SU-DHL-6 (cell line): ENCODE measurements at regions not wholly inside any gene's neighbourhood (a gene's known extent, or its start where the extent isn't known, plus 50 kb on each side); places are given as distances from the start of the nearest gene placed in this dataset.

Source experiments
- H2AFZ ChIP-seq: fragments of 200-600 bp; sonication (generic); 2 replicates; pipeline ENCODE4 v1.6.1; 2014; ENCODE audit warnings: low read depth, mild to moderate bottlenecking, moderate library complexity, mixed read lengths, antibody characterized with exemption, low read length; ENCODE audit not compliant: severe bottlenecking
- H3F3A ChIP-seq: fragments of 200-600 bp; shearing (Covaris generic); 2 replicates; pipeline ENCODE4 v1.6.0; 2016; ENCODE audit warnings: antibody characterized with exemption, mild to moderate bottlenecking; ENCODE audit not compliant: insufficient read depth
- H3K27ac ChIP-seq: fragments of 200-600 bp; sonication (generic); 2 replicates; pipeline ENCODE4 v1.5.1; 2016; ENCODE audit warnings: low read depth, mild to moderate bottlenecking, low read length, moderate library complexity, mixed read lengths
- H3K27me3 ChIP-seq: fragments of 200-600 bp; sonication (generic), shearing (Covaris generic); 2 replicates; pipeline ENCODE4 v1.6.0; 2014; ENCODE audit warnings: mild to moderate bottlenecking, low read length
- H3K36me3 ChIP-seq: fragments of 200-600 bp; sonication (generic); 2 replicates; pipeline ENCODE4 v1.6.1; 2014; ENCODE audit warnings: mild to moderate bottlenecking, low read length, mixed read lengths
- H3K4me2 ChIP-seq: fragments of 300-600, 200-600 bp; shearing (Covaris generic), sonication (generic); 2 replicates; pipeline ENCODE4 v1.6.0; 2014; ENCODE audit warnings: low read length, low read depth, mild to moderate bottlenecking; ENCODE audit not compliant: poor library complexity, severe bottlenecking
- H3K4me3 ChIP-seq: fragments of 200-600 bp; sonication (generic); 2 replicates; pipeline ENCODE4 v1.5.1; 2014; ENCODE audit warnings: antibody characterized with exemption, low read length, mild to moderate bottlenecking, mixed read lengths; ENCODE audit not compliant: insufficient read depth, poor library complexity, severe bottlenecking
- H3K79me2 ChIP-seq: fragments of 200-600 bp; sonication (generic); 2 replicates; pipeline ENCODE4 v1.6.1; 2014; ENCODE audit warnings: mild to moderate bottlenecking, low read length, moderate library complexity; ENCODE audit not compliant: insufficient read depth
- H3K9ac ChIP-seq: fragments of 200-600 bp; sonication (generic); 2 replicates; pipeline ENCODE4 v1.7.0; 2014; ENCODE audit warnings: mild to moderate bottlenecking, low read length
- H3K9me2 ChIP-seq: fragments of 200-600 bp; sonication (generic); replicated peaks from 2 replicates; pipeline ENCODE4 v1.6.1; 2014; ENCODE audit warnings: low read length; ENCODE audit not compliant: insufficient read depth
- H3K9me3 ChIP-seq: fragments of 200-600 bp; sonication (generic); 2 replicates; pipeline ENCODE4 v1.6.1; 2014; ENCODE audit warnings: low read length, mixed read lengths; ENCODE audit not compliant: insufficient read depth
- H4K20me1 ChIP-seq: fragments of 200-600 bp; sonication (generic); 2 replicates; pipeline ENCODE4 v1.6.1; 2014; ENCODE audit warnings: low read depth, mild to moderate bottlenecking, antibody characterized with exemption, low read length, moderate library complexity, mixed read lengths
- EZH2phosphoT487 ChIP-seq: fragments of 200-600 bp; sonication (generic), shearing (Covaris generic); conservative IDR thresholded peaks from 2 replicates; pipeline ENCODE4 v1.6.1; 2018; ENCODE audit warnings: mild to moderate bottlenecking, antibody characterized with exemption, low read length, moderate library complexity, mixed read lengths
- TF ChIP-seq, protein P1 (sequence below): fragments of 200-600 bp; sonication (generic); IDR thresholded peaks from one replicate; pipeline ENCODE4 v1.5.1; 2017; ENCODE audit warnings: antibody characterized with exemption, mild to moderate bottlenecking, low read length, moderate library complexity; ENCODE audit not compliant: insufficient read depth, poor library complexity, severe bottlenecking

DNA sequence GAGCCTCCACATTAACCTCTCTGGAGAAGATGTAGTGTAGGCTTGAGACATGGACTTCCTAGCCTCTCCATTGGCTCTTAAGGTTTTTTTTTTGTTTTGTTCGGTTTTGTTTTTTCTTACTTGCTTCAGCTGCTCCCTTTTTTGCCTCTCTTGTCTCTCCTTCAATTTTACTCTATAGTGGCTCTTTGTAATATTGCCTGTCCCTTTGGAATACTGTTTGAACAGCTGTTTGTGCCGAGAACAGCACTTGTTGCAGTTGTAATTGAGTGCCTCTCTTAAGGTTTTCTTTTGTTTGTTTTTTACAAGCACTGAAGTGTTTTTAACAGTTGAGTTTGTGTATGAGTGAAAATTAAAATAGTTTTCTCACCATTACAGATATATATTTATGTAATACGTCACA lies 567.7 kb downstream of the LRFN5 start:
- Histone ChIP-seq H3K27ac (no peak overlapping the region), H3K4me2 (no peak overlapping the region), H3K9me2 (no peaks in the 10 kb centered on the region), H3F3A (no peaks in the 10 kb centered on the region), H3K9me3 (no peaks in the 10 kb centered on the region), H3K27me3 (no peaks in the 10 kb centered on the region), H3K79me2 (no peaks in the 10 kb centered on the region), H3K9ac (no peak overlapping the region), H3K36me3 (no peaks in the 10 kb centered on the region), H2AFZ (no peak overlapping the region), H4K20me1 (no peaks in the 10 kb centered on the region), H3K4me3 (no peak overlapping the region)
- TF ChIP-seq, protein P1, sequence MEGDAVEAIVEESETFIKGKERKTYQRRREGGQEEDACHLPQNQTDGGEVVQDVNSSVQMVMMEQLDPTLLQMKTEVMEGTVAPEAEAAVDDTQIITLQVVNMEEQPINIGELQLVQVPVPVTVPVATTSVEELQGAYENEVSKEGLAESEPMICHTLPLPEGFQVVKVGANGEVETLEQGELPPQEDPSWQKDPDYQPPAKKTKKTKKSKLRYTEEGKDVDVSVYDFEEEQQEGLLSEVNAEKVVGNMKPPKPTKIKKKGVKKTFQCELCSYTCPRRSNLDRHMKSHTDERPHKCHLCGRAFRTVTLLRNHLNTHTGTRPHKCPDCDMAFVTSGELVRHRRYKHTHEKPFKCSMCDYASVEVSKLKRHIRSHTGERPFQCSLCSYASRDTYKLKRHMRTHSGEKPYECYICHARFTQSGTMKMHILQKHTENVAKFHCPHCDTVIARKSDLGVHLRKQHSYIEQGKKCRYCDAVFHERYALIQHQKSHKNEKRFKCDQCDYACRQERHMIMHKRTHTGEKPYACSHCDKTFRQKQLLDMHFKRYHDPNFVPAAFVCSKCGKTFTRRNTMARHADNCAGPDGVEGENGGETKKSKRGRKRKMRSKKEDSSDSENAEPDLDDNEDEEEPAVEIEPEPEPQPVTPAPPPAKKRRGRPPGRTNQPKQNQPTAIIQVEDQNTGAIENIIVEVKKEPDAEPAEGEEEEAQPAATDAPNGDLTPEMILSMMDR, result no peak
- no peak for TF ChIP-seq EZH2phosphoT487

DNA sequence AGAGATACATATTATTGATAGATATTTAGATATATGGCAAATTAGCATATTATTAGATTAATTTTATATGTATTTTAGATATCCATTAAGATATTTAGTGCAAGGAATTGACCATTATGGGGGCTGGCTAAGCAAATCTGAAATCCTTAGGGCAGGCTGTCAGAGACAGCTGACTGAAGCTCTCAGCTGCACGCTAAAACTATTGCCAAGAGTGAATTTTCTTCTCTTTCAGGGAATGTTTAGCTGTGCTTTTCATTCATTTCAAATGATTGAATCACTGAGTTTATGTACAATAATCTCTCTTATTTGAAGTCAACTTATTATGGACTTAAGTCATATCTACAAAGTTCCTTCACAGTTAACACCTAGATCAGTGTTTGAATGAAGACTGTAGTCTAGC lies 566.5 kb downstream of the LRFN5 start:
- no peak overlapping the region for H3K27ac ChIP-seq
- no peaks in the 10 kb centered on the region for H3K79me2 ChIP-seq
- H3K9me2 ChIP-seq, result no peaks in the 10 kb centered on the region
- no peaks in the 10 kb centered on the region for H3F3A ChIP-seq
- no peaks in the 10 kb centered on the region for H3K9me3 ChIP-seq
- H3K4me3 ChIP-seq, result no peak overlapping the region
- H3K4me2 ChIP-seq, result no peak overlapping the region
- TF ChIP-seq EZH2phosphoT487, result no peak
- TF ChIP-seq, protein P1, result no peak
- no peak overlapping the region for H2AFZ ChIP-seq
- no peak overlapping the region for H3K9ac ChIP-seq
- no peaks in the 10 kb centered on the region for H4K20me1 ChIP-seq
- no peaks in the 10 kb centered on the region for H3K27me3 ChIP-seq
- H3K36me3 ChIP-seq, result no peaks in the 10 kb centered on the region

DNA sequence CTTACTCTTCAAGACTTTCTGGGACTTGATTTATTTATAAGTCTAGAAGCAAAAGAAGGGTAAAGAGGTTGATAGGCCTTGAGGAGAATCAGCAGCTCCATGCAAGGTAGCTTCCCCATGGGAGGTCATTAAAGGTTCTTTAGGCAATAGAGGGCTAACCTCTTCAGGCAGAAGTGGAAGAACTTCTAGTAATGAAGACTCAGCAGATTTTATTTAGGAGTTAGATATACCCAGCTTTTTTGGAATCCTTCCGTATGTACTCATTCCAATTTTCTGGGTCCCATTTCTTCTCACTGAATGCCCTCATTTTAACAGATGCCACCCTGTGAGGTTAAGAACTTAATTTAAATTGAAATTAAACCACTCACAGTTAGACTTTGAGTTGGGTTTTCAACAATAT lies 565.6 kb downstream of the LRFN5 start:
- no peak overlapping the region for H3K9ac ChIP-seq
- H3K4me3 ChIP-seq, result no peak overlapping the region
- TF ChIP-seq, protein P1, result no peak
- TF ChIP-seq EZH2phosphoT487, result no peak
- no peaks in the 10 kb centered on the region for H3K36me3 ChIP-seq
- H3F3A ChIP-seq, result no peaks in the 10 kb centered on the region
- H3K9me3 ChIP-seq, result no peaks in the 10 kb centered on the region
- no peaks in the 10 kb centered on the region for H3K9me2 ChIP-seq
- H3K27me3 ChIP-seq, result no peaks in the 10 kb centered on the region
- H2AFZ ChIP-seq, result no peak overlapping the region
- H3K27ac ChIP-seq, result no peak overlapping the region
- H3K4me2 ChIP-seq, result no peak overlapping the region
- H3K79me2 ChIP-seq, result no peaks in the 10 kb centered on the region
- no peaks in the 10 kb centered on the region for H4K20me1 ChIP-seq
